NCI-H146 treated with DMSO at 0.1 percent for 48 hours (cell line): ENCODE measurements at regions not wholly inside any gene's neighbourhood (a gene's known extent, or its start where the extent isn't known, plus 50 kb on each side); places are given as distances from the start of the nearest gene placed in this dataset.

Experiments used
- DNase-seq: peaks from one replicate; lab custom pipeline; 2025; ENCODE audit not compliant: unreplicated experiment; lab: John Stamatoyannopoulos, UW

GRCh38 chr4:83172371-83172770 lies 57.8 kb upstream of the PLAC8 start:
- DNase-seq = no peak

DNA sequence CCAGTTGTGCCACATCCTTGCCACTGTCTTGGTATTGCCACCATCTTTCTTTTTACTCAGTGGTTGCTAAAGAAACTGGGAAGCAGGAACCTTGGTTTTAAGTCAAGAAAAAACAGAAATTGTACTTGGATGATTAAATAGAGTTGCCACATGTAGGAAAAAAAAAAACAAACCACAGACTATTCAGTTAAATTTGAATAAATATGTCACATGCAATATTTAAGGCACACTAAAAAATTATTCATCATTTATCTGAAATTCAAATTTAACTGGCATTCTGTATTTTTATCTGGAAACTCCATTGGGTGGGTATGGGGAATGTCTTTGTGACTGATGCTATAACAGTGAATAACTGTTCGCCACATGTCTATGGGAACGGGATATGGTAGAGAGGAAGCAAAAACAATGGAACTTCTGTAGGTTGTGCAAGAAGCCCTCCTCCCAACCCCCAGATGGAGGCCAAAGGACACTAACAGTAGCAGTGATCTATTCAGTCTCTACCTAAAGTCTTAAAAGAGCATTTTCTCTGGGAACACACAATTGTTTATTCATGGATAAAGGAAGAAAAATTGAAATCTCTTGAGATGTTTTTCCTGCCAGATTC lies 57.0 kb upstream of the PLAC8 start:
- DNase-seq = no peak

DNA sequence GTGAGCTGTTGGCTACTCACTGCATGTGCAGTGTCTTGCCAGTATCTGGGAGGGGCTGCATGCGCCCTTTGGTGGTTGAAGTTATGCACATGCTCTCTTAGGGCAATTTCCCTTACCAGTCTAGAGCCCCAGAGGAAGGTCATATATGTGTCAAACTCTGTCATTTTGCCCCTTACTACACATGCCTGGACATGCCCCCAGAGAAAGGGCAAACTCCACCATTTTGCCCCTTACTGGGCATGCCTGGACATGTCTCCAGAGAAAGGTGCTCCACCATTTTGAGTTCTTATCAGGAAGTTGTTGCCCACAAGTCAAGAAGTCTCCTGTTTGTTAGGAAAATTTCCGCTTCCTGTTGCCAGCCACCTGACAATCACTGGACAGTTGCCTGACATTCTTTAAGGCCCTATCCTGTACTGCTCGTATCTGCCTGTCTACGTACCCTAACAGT lies 56.4 kb upstream of the PLAC8 start:
- no peak for DNase-seq
